ENCODE measurements at regions not wholly inside any gene's neighbourhood (a gene's known extent, or its start where the extent isn't known, plus 50 kb on each side); places are given as distances from the start of the nearest gene placed in this dataset.

GRCh38 chr1:244181867-244182266 is 130.8 kb downstream of the ZBTB18 start:
- Histone ChIP-seq H3K4me3 (IDR thresholded peaks at IDR 0.05; ENCODE audit: insufficient read depth, low read depth, low read length) (no peak overlapping the region), H3K27ac (no peak overlapping the region), H2AFZ (ENCODE audit: low read depth) (no peak overlapping the region), H3K36me3 (ENCODE audit: insufficient read depth) (no peaks in the 10 kb centered on the region), H4K20me1 (ENCODE audit: insufficient read depth) (no peaks in the 10 kb centered on the region), H3K4me2 (no peak overlapping the region), H3K4me1 (ENCODE audit: low read depth, poor library complexity, severe bottlenecking) (no peaks in the 10 kb centered on the region), H3K79me2 (ENCODE audit: insufficient read depth, low read depth) (no peaks in the 10 kb centered on the region), H3K27me3 (ENCODE audit: insufficient read depth, low read depth) (no peaks in the 10 kb centered on the region), H3K9ac (no peak overlapping the region)
- TF ChIP-seq CTCF (conservative IDR thresholded peaks at IDR 0.05; ENCODE audit: low read depth, low read length), result no peak

GRCh38 chr1:244183037-244183436 is 132.0 kb downstream of the ZBTB18 start:
- H3K36me3 ChIP-seq (ENCODE audit: insufficient read depth), result no peaks in the 10 kb centered on the region
- TF ChIP-seq CTCF (conservative IDR thresholded peaks at IDR 0.05; ENCODE audit: low read depth, low read length), result no peak
- H3K79me2 ChIP-seq (ENCODE audit: insufficient read depth, low read depth), result no peaks in the 10 kb centered on the region
- H4K20me1 ChIP-seq (ENCODE audit: insufficient read depth), result no peaks in the 10 kb centered on the region
- no peak overlapping the region for H2AFZ ChIP-seq (ENCODE audit: low read depth)
- no peaks in the 10 kb centered on the region for H3K27me3 ChIP-seq (ENCODE audit: insufficient read depth, low read depth)
- no peak overlapping the region for H3K9ac ChIP-seq
- no peak overlapping the region for H3K27ac ChIP-seq
- H3K4me3 ChIP-seq (IDR thresholded peaks at IDR 0.05; ENCODE audit: insufficient read depth, low read depth, low read length), result no peak overlapping the region
- no peak overlapping the region for H3K4me2 ChIP-seq
- H3K4me1 ChIP-seq (ENCODE audit: low read depth, poor library complexity, severe bottlenecking), result no peaks in the 10 kb centered on the region

- no peaks in the 10 kb centered on the region for H3K4me1 ChIP-seq (ENCODE audit: low read depth, poor library complexity, severe bottlenecking)
- no peak overlapping the region for H3K4me2 ChIP-seq
- H3K36me3 ChIP-seq (ENCODE audit: insufficient read depth), result no peaks in the 10 kb centered on the region
- H3K27ac ChIP-seq, result no peak overlapping the region
- H3K27me3 ChIP-seq (ENCODE audit: insufficient read depth, low read depth), result no peaks in the 10 kb centered on the region
- H3K9ac ChIP-seq, result no peak overlapping the region
- no peak overlapping the region for H3K4me3 ChIP-seq (IDR thresholded peaks at IDR 0.05; ENCODE audit: insufficient read depth, low read depth, low read length)
- TF ChIP-seq CTCF (conservative IDR thresholded peaks at IDR 0.05; ENCODE audit: low read depth, low read length), result no peak
- no peaks in the 10 kb centered on the region for H4K20me1 ChIP-seq (ENCODE audit: insufficient read depth)
- H2AFZ ChIP-seq (ENCODE audit: low read depth), result no peak overlapping the region
- H3K79me2 ChIP-seq (ENCODE audit: insufficient read depth, low read depth), result no peaks in the 10 kb centered on the region
Observed at GRCh38 chr1:244186372-244186771, 135.3 kb downstream of the ZBTB18 start.

- Histone ChIP-seq H3K4me3 (IDR thresholded peaks at IDR 0.05; ENCODE audit: insufficient read depth, low read depth, low read length) (no peak overlapping the region), H3K4me1 (ENCODE audit: low read depth, poor library complexity, severe bottlenecking) (no peaks in the 10 kb centered on the region), H2AFZ (ENCODE audit: low read depth) (no peak overlapping the region), H3K36me3 (ENCODE audit: insufficient read depth) (no peaks in the 10 kb centered on the region), H3K27me3 (ENCODE audit: insufficient read depth, low read depth) (no peaks in the 10 kb centered on the region), H3K9ac (no peak overlapping the region), H4K20me1 (ENCODE audit: insufficient read depth) (no peaks in the 10 kb centered on the region), H3K4me2 (no peak overlapping the region), H3K27ac (no peak overlapping the region), H3K79me2 (ENCODE audit: insufficient read depth, low read depth) (no peaks in the 10 kb centered on the region)
- TF ChIP-seq CTCF (conservative IDR thresholded peaks at IDR 0.05; ENCODE audit: low read depth, low read length), result no peak
Observed at GRCh38 chr1:244187310-244187709, 136.2 kb downstream of the ZBTB18 start.

- no peaks in the 10 kb centered on the region for H3K79me2 ChIP-seq (ENCODE audit: insufficient read depth, low read depth)
- H3K9ac ChIP-seq, result no peak overlapping the region
- no peak for TF ChIP-seq CTCF (conservative IDR thresholded peaks at IDR 0.05; ENCODE audit: low read depth, low read length)
- H3K4me2 ChIP-seq, result no peak overlapping the region
- no peak overlapping the region for H3K4me3 ChIP-seq (IDR thresholded peaks at IDR 0.05; ENCODE audit: insufficient read depth, low read depth, low read length)
- no peaks in the 10 kb centered on the region for H3K4me1 ChIP-seq (ENCODE audit: low read depth, poor library complexity, severe bottlenecking)
- no peak overlapping the region for H3K27ac ChIP-seq
- no peaks in the 10 kb centered on the region for H3K27me3 ChIP-seq (ENCODE audit: insufficient read depth, low read depth)
- no peaks in the 10 kb centered on the region for H3K36me3 ChIP-seq (ENCODE audit: insufficient read depth)
- H4K20me1 ChIP-seq (ENCODE audit: insufficient read depth), result no peaks in the 10 kb centered on the region
- no peak overlapping the region for H2AFZ ChIP-seq (ENCODE audit: low read depth)
Observed at GRCh38 chr1:244191581-244191980, 140.5 kb downstream of the ZBTB18 start.
